ENCODE measurements at regions not wholly inside any gene's neighbourhood (a gene's known extent, or its start where the extent isn't known, plus 50 kb on each side); places are given as distances from the start of the nearest gene placed in this dataset.
"Not testable (repeated sequence)": the region's sequence is repeated elsewhere in the genome, so short reads cannot be mapped to it uniquely, and the experiment has no call there.

GRCh38 chr18:59038295-59039039 lies 101.2 kb upstream of the SEC11C start:
- Histone ChIP-seq H3K79me2 (ENCODE audit: insufficient read depth, low read depth, low read length) (no peaks in the 10 kb centered on the region), H2AFZ (ENCODE audit: low read length) (no peak overlapping the region), H4K20me1 (ENCODE audit: insufficient read depth, low read length) (no peaks in the 10 kb centered on the region), H3K36me3 (ENCODE audit: insufficient read depth, low read length) (no peaks in the 10 kb centered on the region), H3K9me2 (ENCODE audit: insufficient read depth, low read length) (no peaks in the 10 kb centered on the region), H3K9me3 (ENCODE audit: low read length) (no peaks in the 10 kb centered on the region), H3K4me3 (ENCODE audit: low read depth, low read length, poor library complexity, severe bottlenecking) (no peak overlapping the region), H3K4me2 (ENCODE audit: low read length) (no peak overlapping the region), H3K4me1 (ENCODE audit: insufficient read depth, low read length, poor library complexity, severe bottlenecking) (no peaks in the 10 kb centered on the region), H3K27ac (ENCODE audit: low read depth, low read length, poor library complexity, severe bottlenecking) (no peak overlapping the region)
- DNase-seq (ENCODE audit: low spot score) = no peak
- intact Hi-C loops (cut with micrococcal nuclease; ENCODE audit: unreplicated experiment) = no loop called here
- ChIA-PET POLR2A (interaction anchor here (2.1 kb wide), 1 partner anchor 19 kb away, joined by 5 read pairs; no protein-coding TSS in a partner anchor), CTCF (ENCODE audit: unreplicated experiment) (no interaction called here)
- TF ChIP-seq CTCF (conservative IDR thresholded peaks at IDR 0.05; ENCODE audit: low read length) (no peak), EZH2phosphoT487 (IDR thresholded peaks at IDR 0.05; ENCODE audit: borderline replicate concordance, low read depth, low read length) (no peak)
- BruUV-seq (replicated peaks) = no TSS peak

DNA sequence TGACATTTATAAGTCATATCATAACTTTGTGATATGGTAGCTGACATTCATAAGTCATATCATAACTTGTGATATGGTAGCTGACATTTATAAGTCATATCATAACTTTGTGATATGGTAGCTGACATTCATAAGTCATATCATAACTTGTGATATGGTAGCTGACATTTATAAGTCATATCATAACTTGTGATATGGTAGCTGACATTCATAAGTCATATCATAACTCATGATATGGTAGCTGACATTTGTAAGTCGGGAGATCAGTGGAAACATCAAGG lies 100.7 kb upstream of the SEC11C start:
- DNase-seq (ENCODE audit: low spot score); H3K9me3 ChIP-seq (ENCODE audit: low read length); H3K4me3 ChIP-seq (ENCODE audit: low read depth, low read length, poor library complexity, severe bottlenecking); H3K9me2 ChIP-seq (ENCODE audit: insufficient read depth, low read length); H3K79me2 ChIP-seq (ENCODE audit: insufficient read depth, low read depth, low read length); H3K4me2 ChIP-seq (ENCODE audit: low read length); H3K36me3 ChIP-seq (ENCODE audit: insufficient read depth, low read length); H3K4me1 ChIP-seq (ENCODE audit: insufficient read depth, low read length, poor library complexity, severe bottlenecking); CTCF ChIA-PET (ENCODE audit: unreplicated experiment); BruUV-seq (replicated peaks); intact Hi-C loops (cut with micrococcal nuclease; ENCODE audit: unreplicated experiment); H3K27ac ChIP-seq (ENCODE audit: low read depth, low read length, poor library complexity, severe bottlenecking); H2AFZ ChIP-seq (ENCODE audit: low read length); H4K20me1 ChIP-seq (ENCODE audit: insufficient read depth, low read length): not testable (repeated sequence)
- POLR2A ChIA-PET = interaction anchor here (2.1 kb wide), 1 partner anchor 19 kb away, joined by 5 read pairs; no protein-coding TSS in a partner anchor

DNA sequence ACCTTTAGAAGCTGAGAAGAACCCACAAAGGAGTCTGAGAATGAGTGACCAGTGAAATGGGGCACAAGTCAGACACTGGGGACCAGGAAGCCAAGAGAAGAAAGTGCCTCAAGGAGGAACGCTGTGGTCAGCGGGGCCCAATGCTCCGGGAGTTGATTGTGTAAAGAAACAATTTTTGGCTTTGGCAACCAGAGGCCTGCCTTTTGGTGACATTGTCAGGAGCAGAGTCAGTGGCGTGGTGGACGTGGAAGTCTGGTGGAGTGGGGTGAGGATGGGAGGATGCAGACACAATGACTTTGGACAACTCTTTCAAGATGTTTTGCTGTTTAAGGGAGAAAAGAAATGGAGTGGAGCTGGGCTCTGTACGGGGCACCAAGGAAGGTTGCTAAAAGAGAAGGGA lies 100.2 kb upstream of the SEC11C start:
- Histone ChIP-seq H3K79me2 (ENCODE audit: insufficient read depth, low read depth, low read length) (no peaks in the 10 kb centered on the region), H3K9me3 (ENCODE audit: low read length) (no peaks in the 10 kb centered on the region), H3K4me1 (ENCODE audit: insufficient read depth, low read length, poor library complexity, severe bottlenecking) (no peaks in the 10 kb centered on the region), H3K4me3 (ENCODE audit: low read depth, low read length, poor library complexity, severe bottlenecking) (no peak overlapping the region), H3K9me2 (ENCODE audit: insufficient read depth, low read length) (no peaks in the 10 kb centered on the region), H3K4me2 (ENCODE audit: low read length) (no peak overlapping the region), H4K20me1 (ENCODE audit: insufficient read depth, low read length) (no peaks in the 10 kb centered on the region), H2AFZ (ENCODE audit: low read length) (no peak overlapping the region), H3K27ac (ENCODE audit: low read depth, low read length, poor library complexity, severe bottlenecking) (no peak overlapping the region), H3K36me3 (ENCODE audit: insufficient read depth, low read length) (no peaks in the 10 kb centered on the region)
- no peak for DNase-seq (ENCODE audit: low spot score)
- no peak for TF ChIP-seq CTCF (conservative IDR thresholded peaks at IDR 0.05; ENCODE audit: low read length)
- no peak for TF ChIP-seq EZH2phosphoT487 (IDR thresholded peaks at IDR 0.05; ENCODE audit: borderline replicate concordance, low read depth, low read length)
- intact Hi-C loops (cut with micrococcal nuclease; ENCODE audit: unreplicated experiment) = no loop called here
- POLR2A ChIA-PET = interaction anchor here (2.1 kb wide), 1 partner anchor 20 kb away, joined by 5 read pairs; no protein-coding TSS in a partner anchor
- CTCF ChIA-PET (ENCODE audit: unreplicated experiment) = no interaction called here
- BruUV-seq (replicated peaks) = no TSS peak
